Body of pancreas (tissue), 4 donors: ENCODE measurements at regions not wholly inside any gene's neighbourhood (a gene's known extent, or its start where the extent isn't known, plus 50 kb on each side); places are given as distances from the start of the nearest gene placed in this dataset.

Experiments used
- POLR2A ChIP-seq, 3 donors: fragments of 450-650 bp; IDR thresholded peaks; one replicate each; pipeline ENCODE4 v1.6.1; 2016; ENCODE audit warnings: antibody characterized with exemption in 3 of 3, mild to moderate bottlenecking in 2 of 3
- TF ChIP-seq, protein P1 (sequence below), 7 experiments: fragments of 450-650 bp in 4 of 7; fragments of 200-600 bp in 3 of 7; sonication (generic) in 3 of 7; IDR thresholded peaks; one replicate each; pipeline ENCODE4 v1.5.1; 2016 to 2019; ENCODE audit warnings: antibody characterized with exemption in 7 of 7

DNA sequence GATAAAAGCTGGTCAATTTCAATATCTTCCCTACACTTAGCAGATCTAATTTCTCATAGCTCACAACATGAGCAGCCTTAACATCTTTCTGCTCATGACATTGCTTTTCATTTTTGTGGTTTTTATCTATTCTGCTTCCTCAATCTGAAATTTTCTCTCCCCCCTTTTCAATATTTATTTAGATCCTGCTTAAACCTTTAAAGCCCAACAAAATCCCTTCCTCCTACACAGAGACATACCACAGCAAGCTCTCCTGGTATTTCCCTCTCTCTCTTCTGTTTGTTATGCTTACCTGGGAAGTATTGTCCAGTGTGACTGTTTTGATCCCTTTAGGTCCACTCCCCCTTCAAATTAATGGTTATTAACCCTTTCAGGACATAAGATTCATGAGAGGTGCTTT is 582.5 kb downstream of the RFPL4B start:
- TF ChIP-seq, protein P1, sequence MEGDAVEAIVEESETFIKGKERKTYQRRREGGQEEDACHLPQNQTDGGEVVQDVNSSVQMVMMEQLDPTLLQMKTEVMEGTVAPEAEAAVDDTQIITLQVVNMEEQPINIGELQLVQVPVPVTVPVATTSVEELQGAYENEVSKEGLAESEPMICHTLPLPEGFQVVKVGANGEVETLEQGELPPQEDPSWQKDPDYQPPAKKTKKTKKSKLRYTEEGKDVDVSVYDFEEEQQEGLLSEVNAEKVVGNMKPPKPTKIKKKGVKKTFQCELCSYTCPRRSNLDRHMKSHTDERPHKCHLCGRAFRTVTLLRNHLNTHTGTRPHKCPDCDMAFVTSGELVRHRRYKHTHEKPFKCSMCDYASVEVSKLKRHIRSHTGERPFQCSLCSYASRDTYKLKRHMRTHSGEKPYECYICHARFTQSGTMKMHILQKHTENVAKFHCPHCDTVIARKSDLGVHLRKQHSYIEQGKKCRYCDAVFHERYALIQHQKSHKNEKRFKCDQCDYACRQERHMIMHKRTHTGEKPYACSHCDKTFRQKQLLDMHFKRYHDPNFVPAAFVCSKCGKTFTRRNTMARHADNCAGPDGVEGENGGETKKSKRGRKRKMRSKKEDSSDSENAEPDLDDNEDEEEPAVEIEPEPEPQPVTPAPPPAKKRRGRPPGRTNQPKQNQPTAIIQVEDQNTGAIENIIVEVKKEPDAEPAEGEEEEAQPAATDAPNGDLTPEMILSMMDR (IDR thresholded peaks at IDR 0.05) = no peak
- no peak for TF ChIP-seq POLR2A (IDR thresholded peaks at IDR 0.05)
